HUES48 (cell line): ENCODE measurements at regions not wholly inside any gene's neighbourhood (a gene's known extent, or its start where the extent isn't known, plus 50 kb on each side); places are given as distances from the start of the nearest gene placed in this dataset.
"Not testable (repeated sequence)": the region's sequence is repeated elsewhere in the genome, so short reads cannot be mapped to it uniquely, and the experiment has no call there.

Experiments used
- H3K27ac ChIP-seq: one replicate; pipeline ENCODE4 v1.7.0; 2013; ENCODE audit warnings: low read depth, low read length, inconsistent platforms
- H3K27me3 ChIP-seq: 2 replicates; pipeline ENCODE4 v1.6.1; 2013; ENCODE audit warnings: mild to moderate bottlenecking, low read length; ENCODE audit not compliant: control insufficient read depth, insufficient read depth
- H3K36me3 ChIP-seq: 2 replicates; pipeline ENCODE4 v1.6.1; 2013; ENCODE audit warnings: low read length; ENCODE audit not compliant: control insufficient read depth, insufficient read depth
- H3K4me1 ChIP-seq: 2 replicates; pipeline ENCODE4 v1.6.1; 2013; ENCODE audit warnings: mild to moderate bottlenecking, low read length; ENCODE audit not compliant: control insufficient read depth, insufficient read depth
- H3K4me3 ChIP-seq: 2 replicates; pipeline ENCODE4 v1.5.1; 2013; ENCODE audit warnings: mild to moderate bottlenecking, low read depth, low read length
- H3K9ac ChIP-seq: 2 replicates; pipeline ENCODE4 v1.6.1; 2013; ENCODE audit warnings: mild to moderate bottlenecking, low read depth, low read length, moderate library complexity
- H3K9me3 ChIP-seq: 2 replicates; pipeline ENCODE4 v1.6.1; 2013; ENCODE audit warnings: low read length; ENCODE audit not compliant: control insufficient read depth, insufficient read depth

- H3K4me1 ChIP-seq: no peaks in the 10 kb centered on the region
- H3K4me3 ChIP-seq: no peak overlapping the region
- no peaks in the 10 kb centered on the region for H3K36me3 ChIP-seq
- 0 out of 2 replicates have a peak, but pooled peaks cover 6% of the 10 kb centered on the region for H3K9me3 ChIP-seq
- H3K9ac ChIP-seq: no peak overlapping the region
- no peak overlapping the region for H3K27ac ChIP-seq
- H3K27me3 ChIP-seq: no peaks in the 10 kb centered on the region
Observed at GRCh38 chr5:25334350-25334749, 689.6 kb upstream of the CDH10 start.

GRCh38 chr5:25330721-25331120 lies 685.9 kb upstream of the CDH10 start:
- H3K4me1 ChIP-seq: no peaks in the 10 kb centered on the region
- no peak overlapping the region for H3K27ac ChIP-seq
- H3K4me3 ChIP-seq: no peak overlapping the region
- H3K9me3 ChIP-seq: 0 out of 2 replicates have a peak, but pooled peaks cover 6% of the 10 kb centered on the region
- H3K36me3 ChIP-seq: no peaks in the 10 kb centered on the region
- H3K9ac ChIP-seq: no peak overlapping the region
- no peaks in the 10 kb centered on the region for H3K27me3 ChIP-seq

GRCh38 chr5:25327172-25327571 lies 682.4 kb upstream of the CDH10 start:
- 0 out of 2 replicates have a peak, but pooled peaks cover 6% of the 10 kb centered on the region for H3K9me3 ChIP-seq
- H3K4me3 ChIP-seq: no peak overlapping the region
- H3K36me3 ChIP-seq: no peaks in the 10 kb centered on the region
- no peak overlapping the region for H3K9ac ChIP-seq
- H3K27me3 ChIP-seq: no peaks in the 10 kb centered on the region
- H3K27ac ChIP-seq: no peak overlapping the region
- H3K4me1 ChIP-seq: no peaks in the 10 kb centered on the region

- Histone ChIP-seq H3K4me1 (no peaks in the 10 kb centered on the region), H3K27me3 (no peaks in the 10 kb centered on the region), H3K36me3 (no peaks in the 10 kb centered on the region), H3K4me3 (no peak overlapping the region), H3K9me3 (no peaks in the 10 kb centered on the region), H3K9ac (no peak overlapping the region), H3K27ac (no peak overlapping the region)
Observed at GRCh38 chr5:25301836-25302235, 657.1 kb upstream of the CDH10 start.

GRCh38 chr5:25295067-25295466 lies 650.3 kb upstream of the CDH10 start:
- Histone ChIP-seq H3K27ac (no peak overlapping the region), H3K9ac (no peak overlapping the region), H3K36me3 (no peaks in the 10 kb centered on the region), H3K4me1 (no peaks in the 10 kb centered on the region), H3K27me3 (no peaks in the 10 kb centered on the region), H3K9me3 (no peaks in the 10 kb centered on the region), H3K4me3 (no peak overlapping the region)

- not testable (repeated sequence) for H3K9me3 ChIP-seq, H3K9ac ChIP-seq, H3K27ac ChIP-seq, H3K36me3 ChIP-seq, H3K4me1 ChIP-seq, H3K4me3 ChIP-seq, H3K27me3 ChIP-seq
Observed at GRCh38 chr5:25289766-25290165, 645.0 kb upstream of the CDH10 start.

- Histone ChIP-seq H3K4me3 (no peak overlapping the region), H3K9me3 (no peaks in the 10 kb centered on the region), H3K27me3 (no peaks in the 10 kb centered on the region), H3K9ac (no peak overlapping the region), H3K4me1 (no peaks in the 10 kb centered on the region), H3K36me3 (no peaks in the 10 kb centered on the region), H3K27ac (no peak overlapping the region)
Observed at GRCh38 chr5:25286319-25286718, 641.5 kb upstream of the CDH10 start.

- Histone ChIP-seq H3K27me3 (no peaks in the 10 kb centered on the region), H3K4me1 (no peaks in the 10 kb centered on the region), H3K4me3 (no peak overlapping the region), H3K9me3 (no peaks in the 10 kb centered on the region), H3K9ac (no peak overlapping the region), H3K36me3 (no peaks in the 10 kb centered on the region), H3K27ac (no peak overlapping the region)
Observed at GRCh38 chr5:25285136-25285535, 640.4 kb upstream of the CDH10 start.

- H3K4me1 ChIP-seq, H3K4me3 ChIP-seq, H3K27ac ChIP-seq, H3K36me3 ChIP-seq, H3K27me3 ChIP-seq, H3K9me3 ChIP-seq, H3K9ac ChIP-seq: not testable (repeated sequence)
Observed at GRCh38 chr5:25263507-25263906, 618.7 kb upstream of the CDH10 start.

- H3K4me1 ChIP-seq: no peaks in the 10 kb centered on the region
- H3K9me3 ChIP-seq: no peaks in the 10 kb centered on the region
- H3K27ac ChIP-seq: no peak overlapping the region
- H3K36me3 ChIP-seq: no peaks in the 10 kb centered on the region
- no peak overlapping the region for H3K4me3 ChIP-seq
- H3K9ac ChIP-seq: no peak overlapping the region
- no peaks in the 10 kb centered on the region for H3K27me3 ChIP-seq
Observed at GRCh38 chr5:25262221-25262620, 617.4 kb upstream of the CDH10 start.

- Histone ChIP-seq H3K36me3 (no peaks in the 10 kb centered on the region), H3K4me3 (no peak overlapping the region), H3K4me1 (no peaks in the 10 kb centered on the region), H3K27ac (no peak overlapping the region), H3K27me3 (no peaks in the 10 kb centered on the region), H3K9ac (no peak overlapping the region), H3K9me3 (no peaks in the 10 kb centered on the region)
Observed at GRCh38 chr5:25255128-25255527, 610.4 kb upstream of the CDH10 start.

GRCh38 chr5:25241981-25242380 lies 597.2 kb upstream of the CDH10 start:
- Histone ChIP-seq H3K4me1 (peaks cover 10% of the 10 kb centered on the region; the same call in 1 of the 2 replicates), H3K9ac (no peak overlapping the region), H3K36me3 (no peaks in the 10 kb centered on the region), H3K9me3 (no peaks in the 10 kb centered on the region), H3K27me3 (no peaks in the 10 kb centered on the region), H3K4me3 (no peak overlapping the region), H3K27ac (no peak overlapping the region)
